Right atrium auricular region (tissue), 2 donors: ENCODE measurements at regions not wholly inside any gene's neighbourhood (a gene's known extent, or its start where the extent isn't known, plus 50 kb on each side); places are given as distances from the start of the nearest gene placed in this dataset.

ENCODE experiments used
- DNase-seq: peaks from one replicate; pipeline ENCODE4 v3.0.0-alpha.2; 2019; ENCODE audit warnings: low spot score
- H3K27ac ChIP-seq, 2 donors: fragments of 200-600 bp; sonication (generic); 1 replicate in 1 of 2; 2 replicates in 1 of 2; pipeline ENCODE4 v1.5.1; 2016 to 2019
- H3K27me3 ChIP-seq, 2 donors: fragments of 200-600 bp; sonication (generic); one replicate each; pipeline versions ENCODE4 v1.5.1 to v1.6.0; 2017 to 2019
- H3K36me3 ChIP-seq: fragments of 200-600 bp; sonication (generic); one replicate; pipeline ENCODE4 v1.5.1; 2016
- H3K4me1 ChIP-seq, 2 donors: fragments of 200-600 bp; sonication (generic); one replicate each; pipeline versions ENCODE4 v1.5.1 to v1.6.0; 2017 to 2019
- H3K4me3 ChIP-seq, 2 donors: fragments of 200-600 bp; sonication (generic); 1 replicate in 1 of 2; 2 replicates in 1 of 2; pipeline ENCODE4 v1.5.1; 2017 to 2019; ENCODE audit warnings: mild to moderate bottlenecking in 1 of 2, moderate library complexity in 1 of 2
- H3K9me3 ChIP-seq, 2 donors: fragments of 200-600 bp; sonication (generic); one replicate each; pipeline ENCODE4 v1.5.1; 2019
- CTCF ChIP-seq, 2 donors: fragments of 200-600 bp; sonication (generic); IDR thresholded peaks; one replicate each; pipeline ENCODE4 v1.5.1; 2019; ENCODE audit warnings: antibody characterized with exemption in 2 of 2

- no peak overlapping the region for H3K4me3 ChIP-seq
- H3K4me1 ChIP-seq = peaks cover 0 to 13% of the 10 kb centered on the region in 2 donors
- H3K27me3 ChIP-seq = no peaks in the 10 kb centered on the region
- peak overlapping the region in 1 of 2 donors; percentile 18 for H3K27ac ChIP-seq
- H3K36me3 ChIP-seq = no peaks in the 10 kb centered on the region
- H3K9me3 ChIP-seq = no peaks in the 10 kb centered on the region
- no peak for TF ChIP-seq CTCF (IDR thresholded peaks at IDR 0.05)
- no peak for DNase-seq
Observed at GRCh38 chr1:118303534-118303933, 118.5 kb upstream of the SPAG17 start.

- H3K4me1 ChIP-seq = peaks cover 0 to 13% of the 10 kb centered on the region in 2 donors
- DNase-seq = no peak
- no peak overlapping the region for H3K4me3 ChIP-seq
- no peaks in the 10 kb centered on the region for H3K36me3 ChIP-seq
- H3K9me3 ChIP-seq = no peaks in the 10 kb centered on the region
- H3K27ac ChIP-seq = peak overlapping the region; percentile 8 to 18
- no peak for TF ChIP-seq CTCF (IDR thresholded peaks at IDR 0.05)
- no peaks in the 10 kb centered on the region for H3K27me3 ChIP-seq
Observed at GRCh38 chr1:118303064-118303463, 118.0 kb upstream of the SPAG17 start.

GRCh38 chr1:118302145-118302544, 117.1 kb upstream of the SPAG17 start:
- no peaks in the 10 kb centered on the region for H3K27me3 ChIP-seq
- no peak for DNase-seq
- peak overlapping the region; percentile 39 to 53 for H3K27ac ChIP-seq
- H3K4me1 ChIP-seq = peaks cover 0 to 13% of the 10 kb centered on the region in 2 donors
- no peaks in the 10 kb centered on the region for H3K36me3 ChIP-seq
- TF ChIP-seq CTCF (IDR thresholded peaks at IDR 0.05) = no peak
- H3K4me3 ChIP-seq = no peak overlapping the region
- no peaks in the 10 kb centered on the region for H3K9me3 ChIP-seq

- no peak overlapping the region for H3K27ac ChIP-seq
- no peaks in the 10 kb centered on the region for H3K9me3 ChIP-seq
- H3K4me3 ChIP-seq = no peak overlapping the region
- H3K4me1 ChIP-seq = peaks cover 0 to 13% of the 10 kb centered on the region in 2 donors
- TF ChIP-seq CTCF (IDR thresholded peaks at IDR 0.05) = no peak
- DNase-seq = no peak
- H3K36me3 ChIP-seq = no peaks in the 10 kb centered on the region
- H3K27me3 ChIP-seq = no peaks in the 10 kb centered on the region
Observed at GRCh38 chr1:118300808-118301207, 115.8 kb upstream of the SPAG17 start.

GRCh38 chr1:118298397-118298796, 113.4 kb upstream of the SPAG17 start:
- Histone ChIP-seq H3K4me3 (no peak overlapping the region), H3K36me3 (no peaks in the 10 kb centered on the region), H3K27ac (no peak overlapping the region), H3K27me3 (no peaks in the 10 kb centered on the region), H3K4me1 (peaks cover 0 to 10% of the 10 kb centered on the region in 2 donors), H3K9me3 (no peaks in the 10 kb centered on the region)
- TF ChIP-seq CTCF (IDR thresholded peaks at IDR 0.05) = no peak
- no peak for DNase-seq

- no peaks in the 10 kb centered on the region for H3K27me3 ChIP-seq
- H3K9me3 ChIP-seq = no peaks in the 10 kb centered on the region
- no peak overlapping the region for H3K27ac ChIP-seq
- no peak overlapping the region for H3K4me3 ChIP-seq
- peaks cover 0 to 3% of the 10 kb centered on the region in 2 donors for H3K4me1 ChIP-seq
- TF ChIP-seq CTCF (IDR thresholded peaks at IDR 0.05) = no peak
- H3K36me3 ChIP-seq = no peaks in the 10 kb centered on the region
- DNase-seq = no peak
Observed at GRCh38 chr1:118297521-118297920, 112.5 kb upstream of the SPAG17 start.
